IMR-90 (cell line): ENCODE measurements at regions not wholly inside any gene's neighbourhood (a gene's known extent, or its start where the extent isn't known, plus 50 kb on each side); places are given as distances from the start of the nearest gene placed in this dataset.

Experiments used
- ATAC-seq: fragments of 200-7000 bp; cut with Tn5 transposase; 2 replicates; pipeline ENCODE4 v1.9.1; 2020; ENCODE audit warnings: low read depth, mild to moderate bottlenecking, moderate library complexity
- BruUV-seq: library from RNA; stranded (reverse); fragments of 400-500 nt; replicated peaks from 2 replicates; lab custom pipeline; 2021; lab: Mats Ljungman, UMichigan
- CTCF ChIA-PET: fragments of 300-600 bp; formaldehyde crosslinking; extraction: SDS; loops from one replicate; lab custom pipeline; 2021; ENCODE audit warnings: antibody characterized with exemption; lab: Yijun Ruan, JAX
- POLR2A ChIA-PET: fragments of 300-600 bp; sonication (Branson Sonifier 250); formaldehyde crosslinking; loops from one replicate; lab custom pipeline; 2022; ENCODE audit warnings: antibody characterized with exemption; ENCODE audit not compliant: unreplicated experiment; lab: Charles Lee
- DNase-seq: peaks from one replicate; pipeline ENCODE4 v3.0.0; 2013
- H2AFZ ChIP-seq: replicated peaks from 2 replicates; pipeline ENCODE3; 2013; ENCODE audit warnings: low read length, mild to moderate bottlenecking; ENCODE audit not compliant: poor library complexity
- H2AK5ac ChIP-seq: 2 replicates; pipeline ENCODE4 v1.6.1; 2013; ENCODE audit warnings: low read depth, low read length, inconsistent platforms
- H2AK9ac ChIP-seq: replicated peaks from 2 replicates; pipeline ENCODE3; 2013; ENCODE audit warnings: mild to moderate bottlenecking, low read depth, low read length, moderate library complexity; ENCODE audit not compliant: poor library complexity
- H2BK120ac ChIP-seq: 2 replicates; pipeline ENCODE4 v1.6.1; 2013; ENCODE audit warnings: low read depth, low read length, inconsistent platforms
- H2BK15ac ChIP-seq: 3 replicates; pipeline ENCODE4 v1.6.1; 2013; ENCODE audit warnings: low read depth, low read length, inconsistent platforms
- H2BK20ac ChIP-seq: 2 replicates; pipeline ENCODE4 v1.6.1; 2013; ENCODE audit warnings: low read depth, mild to moderate bottlenecking, inconsistent platforms, low read length, moderate library complexity
- H2BK5ac ChIP-seq: 2 replicates; pipeline ENCODE4 v1.6.1; 2013; ENCODE audit warnings: mild to moderate bottlenecking, low read depth, low read length, inconsistent platforms; ENCODE audit not compliant: poor library complexity, severe bottlenecking
- H3K14ac ChIP-seq: replicated peaks from 2 replicates; pipeline ENCODE4 v1.6.1; 2013; ENCODE audit warnings: low read depth, low read length, inconsistent platforms
- H3K18ac ChIP-seq: 2 replicates; pipeline ENCODE4 v1.6.1; 2013; ENCODE audit warnings: low read depth, low read length, control low read depth
- H3K23ac ChIP-seq: 2 replicates; pipeline ENCODE4 v1.6.1; 2013; ENCODE audit warnings: low read depth, low read length, inconsistent platforms
- H3K27ac ChIP-seq: 2 replicates; pipeline ENCODE4 v1.5.1; 2013; ENCODE audit warnings: mild to moderate bottlenecking, control low read depth, low read length; ENCODE audit not compliant: insufficient read depth
- H3K27me3 ChIP-seq: 2 replicates; pipeline ENCODE4 v1.6.1; 2013; ENCODE audit warnings: low read length; ENCODE audit not compliant: control insufficient read depth, insufficient read depth
- H3K36me3 ChIP-seq: 2 replicates; pipeline ENCODE4 v1.6.1; 2013; ENCODE audit warnings: low read length, mixed read lengths; ENCODE audit not compliant: control insufficient read depth, insufficient read depth
- H3K4ac ChIP-seq: 2 replicates; pipeline ENCODE4 v1.6.1; 2013; ENCODE audit warnings: low read depth, low read length, inconsistent platforms
- H3K4me1 ChIP-seq: 2 replicates; pipeline ENCODE4 v1.6.1; 2013; ENCODE audit warnings: low read length, mixed read lengths; ENCODE audit not compliant: control insufficient read depth, insufficient read depth
- H3K4me2 ChIP-seq: 2 replicates; pipeline ENCODE4 v1.6.1; 2013; ENCODE audit warnings: low read depth, mild to moderate bottlenecking, control low read depth, low read length, moderate library complexity
- H3K4me3 ChIP-seq: 2 replicates; pipeline ENCODE4 v1.5.1; 2013; ENCODE audit warnings: low read depth, mild to moderate bottlenecking, control low read depth, low read length, moderate library complexity; ENCODE audit not compliant: insufficient read depth
- H3K56ac ChIP-seq: 2 replicates; pipeline ENCODE4 v1.6.1; 2013; ENCODE audit warnings: low read length, inconsistent platforms; ENCODE audit not compliant: insufficient read depth; ENCODE audit errors: extremely low read depth
- H3K79me1 ChIP-seq, 2 experiments: 2 replicates each; pipeline ENCODE4 v1.6.1; 2013; ENCODE audit warnings: low read length in 2 of 2, inconsistent platforms in 1 of 2, low read depth in 1 of 2
- H3K9ac ChIP-seq: 2 replicates; pipeline ENCODE4 v1.6.1; 2013; ENCODE audit warnings: low read depth, low read length, control low read depth
- H3K9me1 ChIP-seq: 2 replicates; pipeline ENCODE4 v1.6.1; 2013; ENCODE audit warnings: low read length, inconsistent platforms; ENCODE audit not compliant: insufficient read depth
- H3K9me3 ChIP-seq: 2 replicates; pipeline ENCODE4 v1.6.1; 2013; ENCODE audit warnings: low read length; ENCODE audit not compliant: control insufficient read depth, insufficient read depth
- H4K20me1 ChIP-seq: 2 replicates; pipeline ENCODE4 v1.6.1; 2013; ENCODE audit warnings: low read length, inconsistent platforms; ENCODE audit not compliant: insufficient read depth
- H4K5ac ChIP-seq: 2 replicates; pipeline ENCODE4 v1.6.1; 2013; ENCODE audit warnings: mild to moderate bottlenecking, low read depth, low read length, control low read depth
- H4K8ac ChIP-seq, 2 experiments: 2 replicates each; pipeline ENCODE4 v1.6.1; 2013; ENCODE audit warnings: low read depth in 2 of 2, low read length in 2 of 2, control low read depth in 1 of 2, inconsistent platforms in 1 of 2
- H4K91ac ChIP-seq: 2 replicates; pipeline ENCODE4 v1.6.1; 2013; ENCODE audit warnings: low read depth, low read length, inconsistent platforms; ENCODE audit not compliant: insufficient read depth
- BHLHE40 ChIP-seq: fragments of 150-350 bp; IDR thresholded peaks from 2 replicates; pipeline ENCODE4 v1.6.1; 2016; ENCODE audit warnings: mild to moderate bottlenecking, low read depth, low read length
- CEBPB ChIP-seq: IDR thresholded peaks from 2 replicates; pipeline ENCODE4 v1.6.1; 2012; ENCODE audit warnings: low read depth, low read length, improper control_type of control experiment
- CHD1 ChIP-seq: IDR thresholded peaks from 2 replicates; pipeline ENCODE4 v1.6.1; 2012; ENCODE audit warnings: low read depth, low read length, improper control_type of control experiment
- MAZ ChIP-seq: IDR thresholded peaks from 2 replicates; pipeline ENCODE4 v1.6.1; 2012; ENCODE audit warnings: low read depth, mild to moderate bottlenecking, low read length, improper control_type of control experiment, moderate library complexity, borderline replicate concordance
- NFE2L2 ChIP-seq: fragments of 150-350 bp; IDR thresholded peaks from 2 replicates; pipeline ENCODE4 v1.6.1; 2016; ENCODE audit warnings: low read depth, mild to moderate bottlenecking, low read length
- RFX5 ChIP-seq: IDR thresholded peaks from 2 replicates; pipeline ENCODE4 v1.8.0; 2012; ENCODE audit warnings: low read depth, mild to moderate bottlenecking, low read length, moderate library complexity
- WGBS, 2 experiments: methylation state at CpG; one replicate each; pipeline versions ENCODE4 v1.1.5 to v1.1.7; 2013; ENCODE audit warnings: missing lambda C conversion rate in 2 of 2; ENCODE audit not compliant: insufficient read length in 1 of 2; ENCODE audit errors: extremely low coverage in 2 of 2; 5-methylcytosine and 5-hydroxymethylcytosine counted together
- dilution Hi-C: fragments of 300-500 bp; cut with HindIII; formaldehyde crosslinking; loops from one replicate; pipeline ENCODE4 v1.14.3; 2018; ENCODE audit warnings: low sequenced_read_pairs; ENCODE audit not compliant: unreplicated experiment
- in situ Hi-C: fragments of 300-500 bp; cut with MboI; formaldehyde crosslinking; loops from 3 replicates; pipeline ENCODE4 v1.14.3; 2019; ENCODE audit warnings: low sequenced_read_pairs, inconsistent platforms, mixed read lengths
- intact Hi-C: fragments of 100-400 bp; cut with micrococcal nuclease; formaldehyde crosslinking; loops from 2 replicates; pipeline ENCODE4 v1.10.0; 2022
- TF ChIP-seq, protein P1 (sequence below): fragments of 150-350 bp; IDR thresholded peaks from 2 replicates; pipeline ENCODE4 v1.6.1; 2016; ENCODE audit warnings: low read depth, mild to moderate bottlenecking, low read length, moderate library complexity, borderline replicate concordance
- TF ChIP-seq, protein P2 (sequence below): conservative IDR thresholded peaks from 2 replicates; pipeline ENCODE4 v1.5.1; 2012; ENCODE audit warnings: mild to moderate bottlenecking, low read depth, low read length, improper control_type of control experiment

DNA sequence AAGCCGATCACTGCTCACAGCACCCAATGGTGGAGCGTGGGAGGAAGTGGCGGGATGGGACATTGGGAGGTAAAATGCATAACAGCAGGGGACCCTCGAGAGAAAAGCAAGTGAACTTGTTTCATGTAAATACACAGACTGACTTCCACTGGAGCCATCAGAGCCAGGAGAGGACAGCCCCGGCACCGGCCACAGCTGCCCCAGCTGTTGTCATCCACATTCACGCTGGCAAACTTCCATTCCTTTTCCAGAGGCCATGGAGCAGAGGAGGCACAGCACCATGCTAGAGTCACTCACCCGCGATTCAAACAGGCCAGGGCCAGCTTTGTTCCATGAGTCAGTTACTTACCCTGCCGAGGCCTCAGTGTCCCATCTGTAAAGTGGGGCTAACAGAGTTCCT is 610.9 kb upstream of the SALL3 start:
- BruUV-seq = no TSS peak
- DNase-seq = no peak
- no peak overlapping the region for H4K5ac ChIP-seq
- H3K23ac ChIP-seq = no peak overlapping the region
- ChIA-PET CTCF (no interaction called here), POLR2A (no interaction called here)
- no peaks in the 10 kb centered on the region for H3K36me3 ChIP-seq
- H3K18ac ChIP-seq = no peak overlapping the region
- H3K4me3 ChIP-seq = no peak overlapping the region
- H3K4me1 ChIP-seq = no peaks in the 10 kb centered on the region
- no peak overlapping the region for H3K9ac ChIP-seq
- WGBS, 2 experiments = 80% methylated on average over 1 of the region's 10 CpGs; no CpG with 5 or more reads in 1 of the 2 experiments
- H2BK120ac ChIP-seq = no peak overlapping the region
- no peak overlapping the region for H3K4ac ChIP-seq
- TF ChIP-seq, protein P1, sequence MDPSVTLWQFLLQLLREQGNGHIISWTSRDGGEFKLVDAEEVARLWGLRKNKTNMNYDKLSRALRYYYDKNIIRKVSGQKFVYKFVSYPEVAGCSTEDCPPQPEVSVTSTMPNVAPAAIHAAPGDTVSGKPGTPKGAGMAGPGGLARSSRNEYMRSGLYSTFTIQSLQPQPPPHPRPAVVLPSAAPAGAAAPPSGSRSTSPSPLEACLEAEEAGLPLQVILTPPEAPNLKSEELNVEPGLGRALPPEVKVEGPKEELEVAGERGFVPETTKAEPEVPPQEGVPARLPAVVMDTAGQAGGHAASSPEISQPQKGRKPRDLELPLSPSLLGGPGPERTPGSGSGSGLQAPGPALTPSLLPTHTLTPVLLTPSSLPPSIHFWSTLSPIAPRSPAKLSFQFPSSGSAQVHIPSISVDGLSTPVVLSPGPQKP = no peak
- no peak for TF ChIP-seq CHD1
- TF ChIP-seq NFE2L2 = no peak
- TF ChIP-seq RFX5 = no peak
- no peak for TF ChIP-seq MAZ
- no peak for TF ChIP-seq BHLHE40
- TF ChIP-seq CEBPB = no peak
- TF ChIP-seq, protein P2, sequence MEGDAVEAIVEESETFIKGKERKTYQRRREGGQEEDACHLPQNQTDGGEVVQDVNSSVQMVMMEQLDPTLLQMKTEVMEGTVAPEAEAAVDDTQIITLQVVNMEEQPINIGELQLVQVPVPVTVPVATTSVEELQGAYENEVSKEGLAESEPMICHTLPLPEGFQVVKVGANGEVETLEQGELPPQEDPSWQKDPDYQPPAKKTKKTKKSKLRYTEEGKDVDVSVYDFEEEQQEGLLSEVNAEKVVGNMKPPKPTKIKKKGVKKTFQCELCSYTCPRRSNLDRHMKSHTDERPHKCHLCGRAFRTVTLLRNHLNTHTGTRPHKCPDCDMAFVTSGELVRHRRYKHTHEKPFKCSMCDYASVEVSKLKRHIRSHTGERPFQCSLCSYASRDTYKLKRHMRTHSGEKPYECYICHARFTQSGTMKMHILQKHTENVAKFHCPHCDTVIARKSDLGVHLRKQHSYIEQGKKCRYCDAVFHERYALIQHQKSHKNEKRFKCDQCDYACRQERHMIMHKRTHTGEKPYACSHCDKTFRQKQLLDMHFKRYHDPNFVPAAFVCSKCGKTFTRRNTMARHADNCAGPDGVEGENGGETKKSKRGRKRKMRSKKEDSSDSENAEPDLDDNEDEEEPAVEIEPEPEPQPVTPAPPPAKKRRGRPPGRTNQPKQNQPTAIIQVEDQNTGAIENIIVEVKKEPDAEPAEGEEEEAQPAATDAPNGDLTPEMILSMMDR = no peak
- no peak overlapping the region for H2BK15ac ChIP-seq
- H4K20me1 ChIP-seq = no peaks in the 10 kb centered on the region
- intact Hi-C loops = no loop called here
- ATAC-seq = no peak
- no peak overlapping the region for H2AFZ ChIP-seq
- no peak overlapping the region for H3K14ac ChIP-seq
- H3K79me1 ChIP-seq = no peaks in the 10 kb centered on the region
- H3K4me2 ChIP-seq = no peak overlapping the region
- H3K56ac ChIP-seq = no peak overlapping the region
- H2BK5ac ChIP-seq = no peak overlapping the region
- H2BK20ac ChIP-seq = no peak overlapping the region
- in situ Hi-C loops = no loop called here
- peaks cover 32% of the 10 kb centered on the region for H3K9me3 ChIP-seq
- no peak overlapping the region for H2AK5ac ChIP-seq
- H2AK9ac ChIP-seq = no peak overlapping the region
- H4K91ac ChIP-seq = no peak overlapping the region
- dilution Hi-C loops = no loop called here
- no peaks in the 10 kb centered on the region for H3K27me3 ChIP-seq
- no peak overlapping the region for H4K8ac ChIP-seq
- H3K27ac ChIP-seq = no peak overlapping the region
- no peaks in the 10 kb centered on the region for H3K9me1 ChIP-seq
